ENCODE measurements at regions not wholly inside any gene's neighbourhood (a gene's known extent, or its start where the extent isn't known, plus 50 kb on each side); places are given as distances from the start of the nearest gene placed in this dataset.

- TF ChIP-seq ZNF414 (CRISPR knock-in tag; IDR thresholded peaks at IDR 0.05) (no peak), SP2 (CRISPR knock-in tag; IDR thresholded peaks at IDR 0.05) (no peak), HIVEP1 (CRISPR knock-in tag; IDR thresholded peaks at IDR 0.05) (0 out of 2 replicates have a peak, but pooled peaks have one; percentile 40), ZNF318 (CRISPR knock-in tag; IDR thresholded peaks at IDR 0.05) (no peak), ZNF256 (CRISPR knock-in tag; conservative IDR thresholded peaks at IDR 0.05) (no peak), XBP1 (CRISPR knock-in tag; IDR thresholded peaks at IDR 0.05) (no peak), FOXA1 (IDR thresholded peaks at IDR 0.05) (no peak), FOXA1 (CRISPR knock-in tag; IDR thresholded peaks at IDR 0.05) (peak; percentile 30; the same call in 1 of the 2 replicates), FOXK1 (CRISPR knock-in tag; IDR thresholded peaks at IDR 0.05; ENCODE audit: borderline replicate concordance, low read depth) (peak; percentile 48; the same call in 1 of the 2 replicates), CENPX (CRISPR knock-in tag; IDR thresholded peaks at IDR 0.05) (no peak), ZBTB10 (CRISPR knock-in tag; IDR thresholded peaks at IDR 0.05; ENCODE audit: borderline replicate concordance) (no peak), SOX6 (IDR thresholded peaks at IDR 0.05) (no peak), SOX6 (CRISPR knock-in tag; IDR thresholded peaks at IDR 0.05) (0 out of 2 replicates have a peak, but pooled peaks have one; percentile 22), TBX3 (IDR thresholded peaks at IDR 0.05; ENCODE audit: borderline replicate concordance) (no peak), SNAPC5 (CRISPR knock-in tag; IDR thresholded peaks at IDR 0.05; ENCODE audit: borderline replicate concordance) (no peak), SRF (IDR thresholded peaks at IDR 0.05; ENCODE audit: low read depth, low read length) (no peak), ARNT2 (CRISPR knock-in tag; IDR thresholded peaks at IDR 0.05; ENCODE audit: low read depth) (no peak)
These were observed 100.8 kb downstream of the ABCC12 start (continued) for GRCh38 chr16:48054881-48055601.
